KMS-11 (cell line): ENCODE measurements at regions not wholly inside any gene's neighbourhood (a gene's known extent, or its start where the extent isn't known, plus 50 kb on each side); places are given as distances from the start of the nearest gene placed in this dataset.
"Not testable (repeated sequence)": the region's sequence is repeated elsewhere in the genome, so short reads cannot be mapped to it uniquely, and the experiment has no call there.

ENCODE experiments used
- H2AFZ ChIP-seq: fragments of 200-600 bp; sonication (generic); 2 replicates; pipeline ENCODE4 v1.6.1; 2016; ENCODE audit warnings: antibody characterized with exemption, mixed run types, low read depth
- H3K27ac ChIP-seq: fragments of 200-600 bp; sonication (generic); 2 replicates; pipeline ENCODE4 v1.6.1; 2016; ENCODE audit warnings: mild to moderate bottlenecking, mixed run types
- H3K27me3 ChIP-seq: fragments of 200-600 bp; sonication (generic); 2 replicates; pipeline ENCODE4 v1.6.1; 2017; ENCODE audit warnings: mild to moderate bottlenecking, low read depth, mixed run types, moderate library complexity; ENCODE audit not compliant: insufficient read depth
- H3K36me3 ChIP-seq: fragments of 200-600 bp; sonication (generic); 2 replicates; pipeline ENCODE4 v1.6.1; 2017; ENCODE audit warnings: mild to moderate bottlenecking, mixed run types; ENCODE audit not compliant: insufficient read depth
- H3K4me1 ChIP-seq: fragments of 200-600 bp; sonication (generic); 2 replicates; pipeline ENCODE4 v1.6.1; 2016; ENCODE audit warnings: mild to moderate bottlenecking, low read depth, mixed run types; ENCODE audit not compliant: poor library complexity, severe bottlenecking
- H3K4me2 ChIP-seq: fragments of 200-600 bp; sonication (generic); 2 replicates; pipeline ENCODE4 v1.7.0; 2016; ENCODE audit warnings: mild to moderate bottlenecking, mixed run types
- H3K4me3 ChIP-seq: fragments of 200-600 bp; sonication (generic); IDR thresholded peaks from 2 replicates; pipeline ENCODE4 v1.6.1; 2017; ENCODE audit warnings: low read depth, low read length, mixed read lengths; ENCODE audit not compliant: insufficient read depth
- H3K79me2 ChIP-seq: fragments of 200-600 bp; sonication (generic); 2 replicates; pipeline ENCODE4 v1.6.1; 2016; ENCODE audit warnings: low read depth, mixed run types; ENCODE audit not compliant: insufficient read depth
- H3K9ac ChIP-seq: fragments of 200-600 bp; sonication (generic); 2 replicates; pipeline ENCODE4 v1.6.1; 2016; ENCODE audit warnings: mild to moderate bottlenecking, mixed run types
- H4K20me1 ChIP-seq: fragments of 200-600 bp; sonication (generic); 2 replicates; pipeline ENCODE4 v1.6.1; 2016; ENCODE audit warnings: mild to moderate bottlenecking, mixed run types; ENCODE audit not compliant: insufficient read depth
- TF ChIP-seq, protein P1 (sequence below): fragments of 200-600 bp; sonication (generic); conservative IDR thresholded peaks from 2 replicates; pipeline ENCODE4 v1.6.1; 2017; ENCODE audit warnings: low read depth, mild to moderate bottlenecking, antibody characterized with exemption, low read length, moderate library complexity, mixed read lengths

DNA sequence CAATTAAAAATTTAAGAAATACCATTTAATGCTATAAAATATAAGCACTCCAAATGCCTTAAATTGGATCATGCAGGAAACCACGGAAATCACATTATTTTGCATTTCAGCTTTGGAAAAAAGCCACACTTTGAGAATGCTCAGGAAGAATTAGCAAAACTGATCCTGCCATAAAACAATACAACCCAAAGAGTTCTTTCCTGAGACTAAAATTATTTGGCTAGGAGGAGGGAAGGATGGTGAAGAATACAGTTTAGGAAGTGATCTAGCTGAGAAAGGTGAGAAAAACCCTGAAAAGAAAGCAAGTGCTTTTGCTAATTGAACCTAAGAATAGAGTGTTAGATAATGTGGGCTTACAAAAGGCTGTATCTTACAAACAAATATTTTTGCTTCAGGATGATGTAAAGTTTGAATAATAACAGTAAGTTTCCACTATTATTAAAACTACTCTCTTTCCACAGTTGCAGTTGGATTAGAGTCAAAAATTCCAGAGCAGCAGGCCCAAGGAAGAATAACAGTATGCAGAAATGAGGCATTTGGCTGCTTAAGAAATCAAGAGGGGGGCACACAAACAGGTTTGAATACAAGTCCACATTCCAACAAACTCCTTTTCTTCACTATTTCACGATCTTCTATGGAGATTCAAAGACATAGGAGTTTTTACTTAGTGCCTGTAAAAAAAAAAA lies 565.4 kb downstream of the RFPL4B start:
- H3K4me1 ChIP-seq = no peaks in the 10 kb centered on the region
- TF ChIP-seq, protein P1, sequence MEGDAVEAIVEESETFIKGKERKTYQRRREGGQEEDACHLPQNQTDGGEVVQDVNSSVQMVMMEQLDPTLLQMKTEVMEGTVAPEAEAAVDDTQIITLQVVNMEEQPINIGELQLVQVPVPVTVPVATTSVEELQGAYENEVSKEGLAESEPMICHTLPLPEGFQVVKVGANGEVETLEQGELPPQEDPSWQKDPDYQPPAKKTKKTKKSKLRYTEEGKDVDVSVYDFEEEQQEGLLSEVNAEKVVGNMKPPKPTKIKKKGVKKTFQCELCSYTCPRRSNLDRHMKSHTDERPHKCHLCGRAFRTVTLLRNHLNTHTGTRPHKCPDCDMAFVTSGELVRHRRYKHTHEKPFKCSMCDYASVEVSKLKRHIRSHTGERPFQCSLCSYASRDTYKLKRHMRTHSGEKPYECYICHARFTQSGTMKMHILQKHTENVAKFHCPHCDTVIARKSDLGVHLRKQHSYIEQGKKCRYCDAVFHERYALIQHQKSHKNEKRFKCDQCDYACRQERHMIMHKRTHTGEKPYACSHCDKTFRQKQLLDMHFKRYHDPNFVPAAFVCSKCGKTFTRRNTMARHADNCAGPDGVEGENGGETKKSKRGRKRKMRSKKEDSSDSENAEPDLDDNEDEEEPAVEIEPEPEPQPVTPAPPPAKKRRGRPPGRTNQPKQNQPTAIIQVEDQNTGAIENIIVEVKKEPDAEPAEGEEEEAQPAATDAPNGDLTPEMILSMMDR = no peak
- no peak overlapping the region for H2AFZ ChIP-seq
- no peak overlapping the region for H3K9ac ChIP-seq
- no peak overlapping the region for H3K4me3 ChIP-seq
- H3K27me3 ChIP-seq = no peaks in the 10 kb centered on the region
- no peaks in the 10 kb centered on the region for H4K20me1 ChIP-seq
- no peak overlapping the region for H3K27ac ChIP-seq
- H3K79me2 ChIP-seq = no peaks in the 10 kb centered on the region
- no peak overlapping the region for H3K4me2 ChIP-seq
- no peaks in the 10 kb centered on the region for H3K36me3 ChIP-seq

DNA sequence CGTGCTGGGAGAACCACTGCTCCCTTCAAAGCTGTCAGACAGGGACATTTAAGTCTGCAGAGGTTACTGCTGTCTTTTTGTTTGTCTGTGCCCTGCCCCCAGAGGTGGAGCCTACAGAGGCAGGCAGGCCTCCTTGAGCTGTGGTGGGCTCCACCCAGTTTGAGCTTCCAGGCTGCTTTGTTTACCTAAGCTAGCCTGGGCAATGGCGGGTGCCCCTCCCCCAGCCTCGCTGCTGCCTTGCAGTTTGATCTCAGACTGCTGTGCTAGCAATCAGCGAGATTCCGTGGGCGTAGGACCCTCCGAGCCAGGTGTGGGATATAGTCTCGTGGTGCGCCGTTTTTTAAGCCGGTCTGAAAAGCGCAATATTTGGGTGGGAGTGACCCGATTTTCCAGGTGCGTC lies 572.6 kb downstream of the RFPL4B start:
- not testable (repeated sequence) for H2AFZ ChIP-seq, H3K27me3 ChIP-seq, H3K9ac ChIP-seq, H3K36me3 ChIP-seq, H3K4me1 ChIP-seq, H4K20me1 ChIP-seq, H3K79me2 ChIP-seq, H3K4me3 ChIP-seq, H3K27ac ChIP-seq, H3K4me2 ChIP-seq

DNA sequence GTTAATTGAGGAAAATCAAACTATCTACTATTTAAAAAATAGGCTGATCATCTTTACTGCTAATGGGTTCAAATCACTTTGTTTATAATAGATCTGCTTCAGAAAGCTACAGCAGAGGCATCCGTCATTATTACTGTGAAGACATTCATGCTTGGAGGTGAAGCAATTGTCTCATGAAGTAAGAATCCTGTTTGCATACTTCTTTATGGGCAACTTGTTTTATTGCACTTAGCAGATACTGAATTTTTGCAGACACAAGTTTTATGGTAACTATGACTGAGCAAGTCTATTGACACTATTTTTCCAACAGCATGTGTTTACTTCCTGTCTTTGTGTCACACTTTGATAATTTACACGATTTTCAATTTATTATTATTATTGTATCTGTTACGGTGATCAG lies 573.9 kb downstream of the RFPL4B start:
- TF ChIP-seq, protein P1 = no peak
- no peak overlapping the region for H2AFZ ChIP-seq
- H3K9ac ChIP-seq = no peak overlapping the region
- H3K4me3 ChIP-seq = no peak overlapping the region
- H3K36me3 ChIP-seq = no peaks in the 10 kb centered on the region
- H3K4me1 ChIP-seq = no peaks in the 10 kb centered on the region
- H3K79me2 ChIP-seq = no peaks in the 10 kb centered on the region
- H3K4me2 ChIP-seq = no peak overlapping the region
- H3K27me3 ChIP-seq = no peaks in the 10 kb centered on the region
- H3K27ac ChIP-seq = no peak overlapping the region
- H4K20me1 ChIP-seq = no peaks in the 10 kb centered on the region

DNA sequence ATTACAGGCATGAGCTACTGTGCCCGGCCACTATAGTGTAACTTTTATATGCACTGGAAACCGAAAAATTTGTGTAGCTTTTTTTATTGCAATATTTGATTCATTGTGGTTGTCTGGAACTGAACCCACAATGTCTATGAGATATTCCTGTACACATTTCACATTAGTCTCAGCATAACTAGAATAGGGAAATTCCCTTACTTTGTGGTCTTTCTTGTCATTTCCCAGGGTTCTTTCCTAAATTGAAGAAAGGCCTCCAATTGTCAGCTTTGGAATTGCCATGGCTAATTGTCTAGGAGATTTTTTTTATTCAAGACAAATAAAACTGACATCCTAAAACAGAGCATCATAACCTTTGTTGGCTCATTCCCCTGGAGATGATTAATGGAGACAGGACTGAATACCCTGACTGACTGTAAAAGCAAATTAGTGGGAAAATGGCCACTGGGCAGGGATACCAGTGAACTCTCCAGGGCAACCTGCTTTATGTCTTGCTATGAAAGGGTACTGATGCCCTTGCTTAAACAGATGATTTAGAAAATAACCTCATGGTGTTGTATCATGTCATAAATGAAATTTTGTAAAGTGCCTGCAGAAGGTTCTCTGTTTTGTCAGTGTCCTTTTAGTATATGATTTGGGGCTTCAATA lies 576.9 kb downstream of the RFPL4B start:
- no peak overlapping the region for H3K4me2 ChIP-seq
- H3K27ac ChIP-seq = no peak overlapping the region
- H2AFZ ChIP-seq = no peak overlapping the region
- TF ChIP-seq, protein P1 = no peak
- no peak overlapping the region for H3K9ac ChIP-seq
- no peaks in the 10 kb centered on the region for H4K20me1 ChIP-seq
- H3K27me3 ChIP-seq = no peaks in the 10 kb centered on the region
- no peaks in the 10 kb centered on the region for H3K4me1 ChIP-seq
- no peaks in the 10 kb centered on the region for H3K36me3 ChIP-seq
- no peak overlapping the region for H3K4me3 ChIP-seq
- H3K79me2 ChIP-seq = no peaks in the 10 kb centered on the region

DNA sequence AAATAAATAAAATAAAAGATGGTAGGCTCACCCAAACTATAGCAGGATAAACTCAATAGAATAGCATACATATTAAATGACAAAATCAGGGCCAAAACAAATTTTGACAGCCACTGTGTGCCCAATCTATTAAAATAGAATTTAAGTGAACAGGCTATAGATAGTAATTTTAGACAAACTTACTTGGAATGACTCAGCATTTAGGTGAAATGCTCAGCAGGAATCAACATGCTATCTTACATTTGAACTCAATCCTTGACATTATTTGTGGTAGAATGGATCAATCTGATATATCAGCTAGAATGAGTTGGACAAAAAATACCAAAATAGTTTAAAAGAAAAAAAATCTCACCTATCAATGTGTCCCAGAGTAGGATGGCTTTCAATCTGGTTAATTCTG lies 578.6 kb downstream of the RFPL4B start:
- no peaks in the 10 kb centered on the region for H3K36me3 ChIP-seq
- no peak overlapping the region for H2AFZ ChIP-seq
- H3K4me2 ChIP-seq = no peak overlapping the region
- H3K27ac ChIP-seq = no peak overlapping the region
- no peak overlapping the region for H3K9ac ChIP-seq
- no peaks in the 10 kb centered on the region for H3K4me1 ChIP-seq
- no peaks in the 10 kb centered on the region for H4K20me1 ChIP-seq
- H3K79me2 ChIP-seq = no peaks in the 10 kb centered on the region
- H3K4me3 ChIP-seq = no peak overlapping the region
- TF ChIP-seq, protein P1 = no peak
- H3K27me3 ChIP-seq = no peaks in the 10 kb centered on the region
